ENCODE measurements at regions not wholly inside any gene's neighbourhood (a gene's known extent, or its start where the extent isn't known, plus 50 kb on each side); places are given as distances from the start of the nearest gene placed in this dataset.
A peak's percentile ranks its signal among the peaks of the same experiment; 100 is the strongest.

- ATAC-seq (no peak), DNase-seq (no peak)
- Histone ChIP-seq H3F3A (ENCODE audit: low read length, unreplicated experiment) (no peaks in the 10 kb centered on the region), H3K27me3 (ENCODE audit: low read length) (no peaks in the 10 kb centered on the region), H3K4me3 (ENCODE audit: low read length) (no peak overlapping the region), H3K79me2 (ENCODE audit: low read length) (no peaks in the 10 kb centered on the region), H3K9me3 (ENCODE audit: low read length) (no peaks in the 10 kb centered on the region), H3K9ac (ENCODE audit: low read length) (no peak overlapping the region), H3K36me3 (ENCODE audit: low read depth, low read length) (no peaks in the 10 kb centered on the region), H3K27ac (ENCODE audit: low read length) (no peak overlapping the region), H4K20me1 (ENCODE audit: low read length) (no peaks in the 10 kb centered on the region), H2AFZ (ENCODE audit: low read length) (no peak overlapping the region), H3K4me2 (ENCODE audit: low read length) (no peak overlapping the region), H3K4me1 (ENCODE audit: insufficient read depth, low read length) (no peaks in the 10 kb centered on the region), H3K9me2 (replicated peaks; ENCODE audit: low read length) (no peaks in the 10 kb centered on the region)
- ChIA-PET CTCF (no interaction called here), POLR2A (ENCODE audit: unreplicated experiment) (no interaction called here)
- no TSS peak for BruUV-seq (replicated peaks)
- intact Hi-C loops (cut with micrococcal nuclease), result no loop called here
- no peak for TF ChIP-seq EZH2 (IDR thresholded peaks at IDR 0.05; ENCODE audit: low read length, unreplicated experiment)
- no peak for TF ChIP-seq EZH2phosphoT487 (IDR thresholded peaks at IDR 0.05; ENCODE audit: borderline replicate concordance, low read length)
- TF ChIP-seq CTCF (conservative IDR thresholded peaks at IDR 0.05; ENCODE audit: low read depth, low read length), result no peak
Observed at GRCh38 chr16:65509172-65509571, 387.3 kb upstream of the CDH11 start.

GRCh38 chr16:65500919-65501318 is 379.1 kb upstream of the CDH11 start:
- no peaks in the 10 kb centered on the region for H3K79me2 ChIP-seq (ENCODE audit: low read length)
- H2AFZ ChIP-seq (ENCODE audit: low read length), result no peak overlapping the region
- BruUV-seq (replicated peaks), result no TSS peak
- H3K9me2 ChIP-seq (replicated peaks; ENCODE audit: low read length), result no peaks in the 10 kb centered on the region
- ATAC-seq (no peak), DNase-seq (no peak)
- H3K4me1 ChIP-seq (ENCODE audit: insufficient read depth, low read length), result peaks cover 8% of the 10 kb centered on the region; the same call in 1 of the 2 replicates
- no peaks in the 10 kb centered on the region for H3K27me3 ChIP-seq (ENCODE audit: low read length)
- no peaks in the 10 kb centered on the region for H3K36me3 ChIP-seq (ENCODE audit: low read depth, low read length)
- intact Hi-C loops (cut with micrococcal nuclease), result no loop called here
- H4K20me1 ChIP-seq (ENCODE audit: low read length), result no peaks in the 10 kb centered on the region
- H3K27ac ChIP-seq (ENCODE audit: low read length), result no peak overlapping the region
- H3K4me3 ChIP-seq (ENCODE audit: low read length), result no peak overlapping the region
- H3K9me3 ChIP-seq (ENCODE audit: low read length), result no peaks in the 10 kb centered on the region
- no peak overlapping the region for H3K4me2 ChIP-seq (ENCODE audit: low read length)
- CTCF ChIA-PET, result no interaction called here
- TF ChIP-seq CTCF (conservative IDR thresholded peaks at IDR 0.05; ENCODE audit: low read depth, low read length) (no peak), EZH2 (IDR thresholded peaks at IDR 0.05; ENCODE audit: low read length, unreplicated experiment) (no peak), EZH2phosphoT487 (IDR thresholded peaks at IDR 0.05; ENCODE audit: borderline replicate concordance, low read length) (no peak)
- POLR2A ChIA-PET (ENCODE audit: unreplicated experiment), result no interaction called here
- H3K9ac ChIP-seq (ENCODE audit: low read length), result no peak overlapping the region
- H3F3A ChIP-seq (ENCODE audit: low read length, unreplicated experiment), result no peaks in the 10 kb centered on the region

- CTCF ChIA-PET, result no interaction called here
- no peak for ATAC-seq
Observed at GRCh38 chr16:65500007-65500406, 378.1 kb upstream of the CDH11 start.

More at GRCh38 chr16:65500007-65500406, 378.1 kb upstream of the CDH11 start:
- intact Hi-C loops (cut with micrococcal nuclease), result no loop called here
- Histone ChIP-seq H3K9me3 (ENCODE audit: low read length) (no peaks in the 10 kb centered on the region), H3K4me1 (ENCODE audit: insufficient read depth, low read length) (peaks cover 8% of the 10 kb centered on the region; the same call in 1 of the 2 replicates), H3K27ac (ENCODE audit: low read length) (no peak overlapping the region), H3K79me2 (ENCODE audit: low read length) (no peaks in the 10 kb centered on the region), H3K4me2 (ENCODE audit: low read length) (no peak overlapping the region), H3K4me3 (ENCODE audit: low read length) (no peak overlapping the region), H4K20me1 (ENCODE audit: low read length) (no peaks in the 10 kb centered on the region), H3K9me2 (replicated peaks; ENCODE audit: low read length) (no peaks in the 10 kb centered on the region), H3K27me3 (ENCODE audit: low read length) (no peaks in the 10 kb centered on the region), H3K36me3 (ENCODE audit: low read depth, low read length) (no peaks in the 10 kb centered on the region), H2AFZ (ENCODE audit: low read length) (no peak overlapping the region), H3F3A (ENCODE audit: low read length, unreplicated experiment) (no peaks in the 10 kb centered on the region), H3K9ac (ENCODE audit: low read length) (no peak overlapping the region)
- POLR2A ChIA-PET (ENCODE audit: unreplicated experiment), result no interaction called here
- peak; percentile 4 for DNase-seq
- TF ChIP-seq CTCF (conservative IDR thresholded peaks at IDR 0.05; ENCODE audit: low read depth, low read length) (no peak), EZH2phosphoT487 (IDR thresholded peaks at IDR 0.05; ENCODE audit: borderline replicate concordance, low read length) (no peak)
- no TSS peak for BruUV-seq (replicated peaks)
